ENCODE measurements at regions not wholly inside any gene's neighbourhood (a gene's known extent, or its start where the extent isn't known, plus 50 kb on each side); places are given as distances from the start of the nearest gene placed in this dataset.

DNA sequence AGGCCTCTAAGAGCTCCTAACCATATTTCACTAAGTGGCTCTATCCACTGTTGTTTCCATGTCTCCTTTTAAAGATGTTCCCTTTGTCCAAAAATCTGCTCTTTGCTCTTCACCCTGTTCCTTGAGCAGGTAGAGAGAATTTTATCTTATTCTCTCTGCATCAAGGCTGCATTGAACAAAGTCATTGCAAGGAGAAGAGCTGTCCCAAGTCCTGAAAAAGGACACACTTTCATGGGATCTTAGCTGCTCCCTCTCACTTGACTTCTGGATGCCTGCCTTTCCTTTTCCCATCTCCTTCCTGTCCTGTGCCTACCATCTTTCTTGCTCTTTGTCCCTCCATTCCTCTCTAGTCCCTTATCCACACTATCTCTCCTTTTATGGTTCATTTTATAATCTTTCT, 235.2 kb upstream of the THSD7B start:
- TF ChIP-seq, protein P1, sequence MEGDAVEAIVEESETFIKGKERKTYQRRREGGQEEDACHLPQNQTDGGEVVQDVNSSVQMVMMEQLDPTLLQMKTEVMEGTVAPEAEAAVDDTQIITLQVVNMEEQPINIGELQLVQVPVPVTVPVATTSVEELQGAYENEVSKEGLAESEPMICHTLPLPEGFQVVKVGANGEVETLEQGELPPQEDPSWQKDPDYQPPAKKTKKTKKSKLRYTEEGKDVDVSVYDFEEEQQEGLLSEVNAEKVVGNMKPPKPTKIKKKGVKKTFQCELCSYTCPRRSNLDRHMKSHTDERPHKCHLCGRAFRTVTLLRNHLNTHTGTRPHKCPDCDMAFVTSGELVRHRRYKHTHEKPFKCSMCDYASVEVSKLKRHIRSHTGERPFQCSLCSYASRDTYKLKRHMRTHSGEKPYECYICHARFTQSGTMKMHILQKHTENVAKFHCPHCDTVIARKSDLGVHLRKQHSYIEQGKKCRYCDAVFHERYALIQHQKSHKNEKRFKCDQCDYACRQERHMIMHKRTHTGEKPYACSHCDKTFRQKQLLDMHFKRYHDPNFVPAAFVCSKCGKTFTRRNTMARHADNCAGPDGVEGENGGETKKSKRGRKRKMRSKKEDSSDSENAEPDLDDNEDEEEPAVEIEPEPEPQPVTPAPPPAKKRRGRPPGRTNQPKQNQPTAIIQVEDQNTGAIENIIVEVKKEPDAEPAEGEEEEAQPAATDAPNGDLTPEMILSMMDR (conservative IDR thresholded peaks at IDR 0.05 in 1 of 2, IDR thresholded peaks at IDR 0.05 in 1 of 2; ENCODE audit: low read depth in 1 of 2, low read length in 2 of 2) = no peak
- TF ChIP-seq EZH2 (IDR thresholded peaks at IDR 0.05; ENCODE audit: low read length, missing control alignments) = no peak
